Spleen (tissue), 11 donors: ENCODE measurements at regions not wholly inside any gene's neighbourhood (a gene's known extent, or its start where the extent isn't known, plus 50 kb on each side); places are given as distances from the start of the nearest gene placed in this dataset.
A peak's percentile ranks its signal among the peaks of the same experiment; 100 is the strongest.

Source experiments
- DNase-seq: peaks from one replicate; pipeline ENCODE4 v3.0.0-alpha.2; 2020
- H3K27ac ChIP-seq, 8 donors: fragments of 200-600 bp; sonication (generic) in 7 of 8; 1 replicate in 4 of 8; 2 replicates in 4 of 8; pipeline versions ENCODE4 v1.5.0 to v1.8.0; 2016 to 2021; ENCODE audit warnings: inconsistent platforms in 4 of 8, mild to moderate bottlenecking in 4 of 8, moderate library complexity in 1 of 8
- H3K27me3 ChIP-seq, 7 donors: fragments of 200-600 bp; sonication (generic) in 6 of 7; replicated peaks in 1 of 7; 1 replicate in 4 of 7; 2 replicates in 3 of 7; pipeline versions ENCODE4 v1.5.0 to v1.8.0; 2016 to 2021; ENCODE audit warnings: inconsistent platforms in 3 of 7, mild to moderate bottlenecking in 1 of 7
- H3K36me3 ChIP-seq, 6 donors: fragments of 200-600 bp; sonication (generic) in 5 of 6; 1 replicate in 4 of 6; 2 replicates in 2 of 6; pipeline versions ENCODE4 v1.5.0 to v1.8.0; 2016 to 2021; ENCODE audit warnings: inconsistent platforms in 2 of 6
- H3K4me1 ChIP-seq, 6 donors: fragments of 200-600 bp; sonication (generic) in 5 of 6; 1 replicate in 3 of 6; 2 replicates in 3 of 6; pipeline versions ENCODE4 v1.5.0 to v1.8.0; 2016 to 2021; ENCODE audit warnings: inconsistent platforms in 3 of 6
- H3K4me3 ChIP-seq, 8 donors: fragments of 200-600 bp; sonication (generic) in 7 of 8; 1 replicate in 4 of 8; 2 replicates in 4 of 8; pipeline versions ENCODE4 v1.5.0 to v1.8.0; 2016 to 2021; ENCODE audit warnings: inconsistent platforms in 4 of 8, mild to moderate bottlenecking in 4 of 8, moderate library complexity in 2 of 8
- H3K9me3 ChIP-seq, 8 donors: fragments of 200-600 bp; sonication (generic) in 7 of 8; 1 replicate in 4 of 8; 2 replicates in 4 of 8; pipeline versions ENCODE4 v1.5.0 to v1.8.0; 2016 to 2021; ENCODE audit warnings: inconsistent platforms in 4 of 8
- POLR2A ChIP-seq, 3 donors: fragments of 450-650 bp; IDR thresholded peaks; one replicate each; pipeline ENCODE4 v1.5.1; 2017; ENCODE audit warnings: antibody characterized with exemption in 3 of 3, mild to moderate bottlenecking in 1 of 3
- POLR2AphosphoS5 ChIP-seq, 3 donors: sonication (generic); formaldehyde crosslinking; IDR thresholded peaks; one replicate each; pipeline ENCODE4 v1.5.1; 2017; ENCODE audit warnings: antibody characterized with exemption in 3 of 3
- WGBS, 5 donors: extraction: QIAGEN DNeasy Blood & Tissue Kit in 3 of 5; methylation state at CpG; one replicate each; pipeline versions ENCODE4 v1.1.5 to v1.1.7; 2013 to 2018; 5-methylcytosine and 5-hydroxymethylcytosine counted together
- intact Hi-C: fragments of 100-400 bp; cut with DNase I; formaldehyde crosslinking; loops from one replicate; pipeline ENCODE4 v1.15.0; 2023; ENCODE audit warnings: low total_unique reads
- TF ChIP-seq, protein P1 (sequence below), 11 experiments: fragments of 200-600 bp in 7 of 11; fragments of 450-650 bp in 4 of 11; sonication (generic) in 4 of 11; IDR thresholded peaks in 8 of 11; conservative IDR thresholded peaks in 3 of 11; 1 replicate in 7 of 11; 2 replicates in 4 of 11; pipeline versions ENCODE4 v1.4.0 to v1.8.0; 2016 to 2021; ENCODE audit warnings: antibody characterized with exemption in 11 of 11, inconsistent platforms in 4 of 11, mild to moderate bottlenecking in 1 of 11
- donor health status: healthy with polysubstance abuse.
- donor health status: DM: no; HTN: no; CAD: no; lungs with moderate emphysema.
- donor health status: DM: no; HTN: no; CAD: no.
- donor health status: Bipolar disorder and iron deficiency.
- donor health status: healthy.
- donor health status: DM: no; HTN: no; CAD: no.
- donor health status: DM: yes; HTN: yes; CAD: no.

DNA sequence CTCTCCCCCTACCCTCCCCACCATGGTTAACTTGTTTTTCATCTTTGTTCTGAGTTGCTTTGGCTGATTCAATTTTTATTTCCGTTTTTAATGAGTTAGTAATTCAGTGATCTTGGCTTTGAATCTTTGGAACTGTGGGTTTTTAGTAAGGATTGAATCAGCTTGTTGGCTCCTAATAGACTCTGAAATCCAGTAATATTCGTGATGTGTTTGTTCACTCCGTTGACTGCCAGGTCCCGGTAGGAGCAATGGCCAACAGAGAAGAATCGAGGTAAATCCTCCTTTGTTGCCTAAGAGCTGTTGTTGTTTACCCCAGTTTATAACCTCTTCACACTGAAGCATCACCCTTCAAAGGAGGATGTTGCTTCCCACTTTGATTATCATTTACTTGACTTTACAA, 92.7 kb downstream of the PCSK1 start:
- WGBS, 5 donors = 87 to 92% (median 90%) methylated on average over 5 of the region's 5 CpGs
- Histone ChIP-seq H3K9me3 (no peaks in the 10 kb centered on the region), H3K4me1 (peaks cover 0 to 30% (median 5%) of the 10 kb centered on the region in 6 donors), H3K27me3 (no peaks in the 10 kb centered on the region), H3K27ac (no peak overlapping the region), H3K36me3 (no peaks in the 10 kb centered on the region), H3K4me3 (no peak overlapping the region)
- TF ChIP-seq, protein P1, sequence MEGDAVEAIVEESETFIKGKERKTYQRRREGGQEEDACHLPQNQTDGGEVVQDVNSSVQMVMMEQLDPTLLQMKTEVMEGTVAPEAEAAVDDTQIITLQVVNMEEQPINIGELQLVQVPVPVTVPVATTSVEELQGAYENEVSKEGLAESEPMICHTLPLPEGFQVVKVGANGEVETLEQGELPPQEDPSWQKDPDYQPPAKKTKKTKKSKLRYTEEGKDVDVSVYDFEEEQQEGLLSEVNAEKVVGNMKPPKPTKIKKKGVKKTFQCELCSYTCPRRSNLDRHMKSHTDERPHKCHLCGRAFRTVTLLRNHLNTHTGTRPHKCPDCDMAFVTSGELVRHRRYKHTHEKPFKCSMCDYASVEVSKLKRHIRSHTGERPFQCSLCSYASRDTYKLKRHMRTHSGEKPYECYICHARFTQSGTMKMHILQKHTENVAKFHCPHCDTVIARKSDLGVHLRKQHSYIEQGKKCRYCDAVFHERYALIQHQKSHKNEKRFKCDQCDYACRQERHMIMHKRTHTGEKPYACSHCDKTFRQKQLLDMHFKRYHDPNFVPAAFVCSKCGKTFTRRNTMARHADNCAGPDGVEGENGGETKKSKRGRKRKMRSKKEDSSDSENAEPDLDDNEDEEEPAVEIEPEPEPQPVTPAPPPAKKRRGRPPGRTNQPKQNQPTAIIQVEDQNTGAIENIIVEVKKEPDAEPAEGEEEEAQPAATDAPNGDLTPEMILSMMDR (IDR thresholded peaks at IDR 0.05 in 8 of 11, conservative IDR thresholded peaks at IDR 0.05 in 3 of 11) = no peak
- no peak for TF ChIP-seq POLR2A (IDR thresholded peaks at IDR 0.05)
- TF ChIP-seq POLR2AphosphoS5 (IDR thresholded peaks at IDR 0.05) = no peak
- no peak for DNase-seq
- intact Hi-C loops = loop anchor here (5.0 to 10.0 kb wide), 2 partner anchors 262 to 566 kb away; no protein-coding TSS in a partner anchor

GRCh38 chr5:96339862-96340261, 93.2 kb downstream of the PCSK1 start:
- TF ChIP-seq POLR2AphosphoS5 (IDR thresholded peaks at IDR 0.05) (no peak), POLR2A (IDR thresholded peaks at IDR 0.05) (no peak)
- TF ChIP-seq, protein P1 (IDR thresholded peaks at IDR 0.05 in 8 of 11, conservative IDR thresholded peaks at IDR 0.05 in 3 of 11) = no peak
- intact Hi-C loops = loop anchor here (5.0 to 10.0 kb wide), 4 partner anchors 262 to 695 kb away; partner anchors contain the start of genes ELL2 and RFESD
- no peak overlapping the region for H3K27ac ChIP-seq
- no peaks in the 10 kb centered on the region for H3K36me3 ChIP-seq
- H3K4me3 ChIP-seq = no peak overlapping the region
- DNase-seq = no peak
- H3K4me1 ChIP-seq = peaks cover 0 to 26% (median 5%) of the 10 kb centered on the region in 6 donors
- H3K9me3 ChIP-seq = no peaks in the 10 kb centered on the region
- 70 to 82% (median 73%) methylated on average over 3 of the region's 3 CpGs for WGBS, 5 donors
- H3K27me3 ChIP-seq = no peaks in the 10 kb centered on the region

GRCh38 chr5:96338624-96339415, 94.2 kb downstream of the PCSK1 start:
- Histone ChIP-seq H3K27me3 (no peaks in the 10 kb centered on the region), H3K36me3 (no peaks in the 10 kb centered on the region), H3K4me3 (no peak overlapping the region), H3K27ac (peak overlapping the region in 1 of 8 donors; percentile 6), H3K4me1 (peaks cover 0 to 21% (median 5%) of the 10 kb centered on the region in 6 donors), H3K9me3 (no peaks in the 10 kb centered on the region)
- no peak for DNase-seq
- intact Hi-C loops = loop anchor here (10.0 kb wide), 2 partner anchors 374 to 694 kb away; partner anchors contain the start of genes ELL2 and RFESD
- TF ChIP-seq, protein P1 (IDR thresholded peaks at IDR 0.05 in 8 of 11, conservative IDR thresholded peaks at IDR 0.05 in 3 of 11) = no peak
- TF ChIP-seq POLR2AphosphoS5 (IDR thresholded peaks at IDR 0.05) = no peak
- no peak for TF ChIP-seq POLR2A (IDR thresholded peaks at IDR 0.05)
- WGBS, 5 donors = 65 to 81% (median 75%) methylated on average over 6 of the region's 6 CpGs

GRCh38 chr5:96338091-96338490, 95.0 kb downstream of the PCSK1 start:
- H3K4me1 ChIP-seq = peaks cover 0 to 21% (median 5%) of the 10 kb centered on the region in 6 donors

More at GRCh38 chr5:96338091-96338490, 95.0 kb downstream of the PCSK1 start:
- no peaks in the 10 kb centered on the region for H3K36me3 ChIP-seq
- no peaks in the 10 kb centered on the region for H3K27me3 ChIP-seq
- H3K9me3 ChIP-seq = no peaks in the 10 kb centered on the region
- no peak for DNase-seq
- H3K4me3 ChIP-seq = no peak overlapping the region
- peak overlapping the region in 2 of 8 donors; percentile 6 to 9 for H3K27ac ChIP-seq
- 20 to 42% (median 35%) methylated on average over 2 of the region's 2 CpGs for WGBS, 5 donors
- TF ChIP-seq POLR2A (IDR thresholded peaks at IDR 0.05) = no peak
- TF ChIP-seq, protein P1 (IDR thresholded peaks at IDR 0.05 in 8 of 11, conservative IDR thresholded peaks at IDR 0.05 in 3 of 11) = no peak
- no peak for TF ChIP-seq POLR2AphosphoS5 (IDR thresholded peaks at IDR 0.05)
- intact Hi-C loops = loop anchor here (10.0 kb wide), 2 partner anchors 373 to 693 kb away; partner anchors contain the start of genes ELL2 and RFESD
